Retinal pigment epithelial cell (primary cell): ENCODE measurements at regions not wholly inside any gene's neighbourhood (a gene's known extent, or its start where the extent isn't known, plus 50 kb on each side); places are given as distances from the start of the nearest gene placed in this dataset.
"Not testable (repeated sequence)": the region's sequence is repeated elsewhere in the genome, so short reads cannot be mapped to it uniquely, and the experiment has no call there.

Source experiments
- DNase-seq: peaks from one replicate; pipeline ENCODE4 v3.0.0-alpha.2; 2010; ENCODE audit warnings: low read depth
- H3K4me3 ChIP-seq: 2 replicates; pipeline ENCODE4 v1.5.1; 2011; ENCODE audit warnings: mild to moderate bottlenecking, low read length, control low read depth, moderate library complexity
- CTCF ChIP-seq: conservative IDR thresholded peaks from 2 replicates; pipeline ENCODE4 v1.5.1; 2011; ENCODE audit warnings: low read depth, low read length, control low read depth, inconsistent platforms

GRCh38 chr7:138214926-138215325 lies 138.7 kb downstream of the AKR1D1 start:
- TF ChIP-seq CTCF: no peak
- no peak overlapping the region for H3K4me3 ChIP-seq
- no peak for DNase-seq

GRCh38 chr7:138220321-138220720 lies 144.1 kb downstream of the AKR1D1 start:
- not testable (repeated sequence) for DNase-seq, H3K4me3 ChIP-seq

- not testable (repeated sequence) for H3K4me3 ChIP-seq, DNase-seq
Observed at GRCh38 chr7:138221388-138221787, 145.1 kb downstream of the AKR1D1 start.

- DNase-seq: no peak
- no peak overlapping the region for H3K4me3 ChIP-seq
- TF ChIP-seq CTCF: no peak
Observed at GRCh38 chr7:138223402-138223879, 147.2 kb downstream of the AKR1D1 start.

GRCh38 chr7:138226001-138226476 lies 149.8 kb downstream of the AKR1D1 start:
- no peak for DNase-seq
- no peak overlapping the region for H3K4me3 ChIP-seq
- no peak for TF ChIP-seq CTCF

- no peak for TF ChIP-seq CTCF
- no peak overlapping the region for H3K4me3 ChIP-seq
- no peak for DNase-seq
Observed at GRCh38 chr7:138226745-138227279, 150.6 kb downstream of the AKR1D1 start.

GRCh38 chr7:138228119-138228518 lies 151.9 kb downstream of the AKR1D1 start:
- DNase-seq: no peak
- H3K4me3 ChIP-seq: no peak overlapping the region
- TF ChIP-seq CTCF: no peak

GRCh38 chr7:138228769-138229168 lies 152.5 kb downstream of the AKR1D1 start:
- no peak for TF ChIP-seq CTCF
- no peak overlapping the region for H3K4me3 ChIP-seq
- no peak for DNase-seq
